ENCODE measurements at regions not wholly inside any gene's neighbourhood (a gene's known extent, or its start where the extent isn't known, plus 50 kb on each side); places are given as distances from the start of the nearest gene placed in this dataset.

DNA sequence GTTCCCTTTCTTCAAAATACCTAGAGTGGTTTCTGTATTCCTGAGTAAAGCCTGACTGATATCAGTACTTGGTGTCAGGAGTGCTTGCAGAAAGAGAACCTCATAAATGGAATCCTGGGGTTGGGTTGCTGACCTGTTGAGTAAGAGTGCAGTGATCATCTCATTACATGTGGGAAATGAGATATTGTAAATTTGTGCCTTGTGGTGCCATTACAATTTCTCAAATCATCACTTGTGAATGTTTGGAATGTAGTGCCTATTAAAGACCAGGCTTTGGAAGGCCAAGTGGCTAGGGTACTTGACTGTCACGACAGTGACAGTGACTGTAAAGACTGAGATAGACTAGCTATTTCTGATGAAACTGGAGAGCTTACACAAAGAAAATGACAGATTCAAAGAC lies 176.7 kb upstream of the CTTNBP2NL start:
- Histone ChIP-seq H3K9ac (ENCODE audit: low read length) (no peak overlapping the region), H3K4me3 (ENCODE audit: low read depth, low read length) (no peak overlapping the region), H3K9me3 (ENCODE audit: control insufficient read depth, insufficient read depth, low read depth, low read length) (no peaks in the 10 kb centered on the region), H3K27me3 (ENCODE audit: control insufficient read depth, insufficient read depth, low read length) (no peaks in the 10 kb centered on the region), H3K36me3 (ENCODE audit: control insufficient read depth, insufficient read depth, low read length) (no peaks in the 10 kb centered on the region), H3K27ac (ENCODE audit: low read depth, low read length) (no peak overlapping the region), H3K4me1 (ENCODE audit: control insufficient read depth, insufficient read depth, low read length) (no peaks in the 10 kb centered on the region; the same call in 1 of the 2 replicates)

DNA sequence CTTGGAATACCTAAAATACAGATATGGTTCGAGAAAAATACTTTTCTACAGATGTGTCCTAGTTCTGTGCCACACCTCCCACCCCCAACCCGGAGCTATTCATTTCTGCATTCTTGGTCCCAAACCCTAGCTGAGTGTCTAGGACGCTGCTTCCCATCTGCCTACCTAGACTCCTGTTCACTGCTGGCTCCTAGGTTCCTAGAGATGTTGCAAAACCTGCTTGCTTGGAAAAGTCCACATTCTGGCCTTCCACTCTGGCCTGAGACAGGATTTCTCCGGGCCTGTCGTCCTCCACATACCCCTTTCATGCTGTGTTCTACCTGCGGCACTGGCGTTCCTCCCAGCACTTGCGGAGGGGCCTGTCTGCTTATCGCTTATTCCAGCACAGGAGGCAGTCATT lies 165.8 kb upstream of the CTTNBP2NL start:
- no peak overlapping the region for H3K27ac ChIP-seq (ENCODE audit: low read depth, low read length)
- H3K4me1 ChIP-seq (ENCODE audit: control insufficient read depth, insufficient read depth, low read length): no peaks in the 10 kb centered on the region
- no peaks in the 10 kb centered on the region for H3K27me3 ChIP-seq (ENCODE audit: control insufficient read depth, insufficient read depth, low read length)
- peaks cover 12% of the 10 kb centered on the region for H3K9me3 ChIP-seq (ENCODE audit: control insufficient read depth, insufficient read depth, low read depth, low read length)
- no peaks in the 10 kb centered on the region for H3K36me3 ChIP-seq (ENCODE audit: control insufficient read depth, insufficient read depth, low read length)
- H3K4me3 ChIP-seq (ENCODE audit: low read depth, low read length): no peak overlapping the region
- H3K9ac ChIP-seq (ENCODE audit: low read length): no peak overlapping the region

DNA sequence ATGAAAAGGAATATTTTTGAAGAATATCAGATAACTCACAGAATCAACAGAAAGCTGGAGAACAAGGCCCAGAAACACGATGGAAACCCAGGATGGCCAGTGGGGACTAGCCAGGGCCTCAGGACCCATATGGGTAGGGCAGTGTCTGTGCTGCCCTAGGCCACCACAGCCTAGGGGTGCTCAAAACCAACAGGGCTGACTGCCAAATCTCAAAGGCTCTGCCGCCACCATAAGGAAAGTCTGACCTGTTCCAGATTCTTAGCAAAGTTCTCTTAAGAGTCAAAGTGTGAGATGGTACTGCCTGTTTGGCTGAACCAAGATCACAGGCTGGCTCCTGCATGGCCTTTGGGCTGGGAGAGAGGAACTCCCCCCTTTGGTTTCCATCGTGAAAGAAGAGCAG lies 164.7 kb upstream of the CTTNBP2NL start:
- H3K27me3 ChIP-seq (ENCODE audit: control insufficient read depth, insufficient read depth, low read length): no peaks in the 10 kb centered on the region
- no peaks in the 10 kb centered on the region for H3K36me3 ChIP-seq (ENCODE audit: control insufficient read depth, insufficient read depth, low read length)
- H3K9me3 ChIP-seq (ENCODE audit: control insufficient read depth, insufficient read depth, low read depth, low read length): peaks cover 12% of the 10 kb centered on the region
- H3K4me1 ChIP-seq (ENCODE audit: control insufficient read depth, insufficient read depth, low read length): no peaks in the 10 kb centered on the region
- H3K27ac ChIP-seq (ENCODE audit: low read depth, low read length): no peak overlapping the region
- no peak overlapping the region for H3K4me3 ChIP-seq (ENCODE audit: low read depth, low read length)
- no peak overlapping the region for H3K9ac ChIP-seq (ENCODE audit: low read length)

DNA sequence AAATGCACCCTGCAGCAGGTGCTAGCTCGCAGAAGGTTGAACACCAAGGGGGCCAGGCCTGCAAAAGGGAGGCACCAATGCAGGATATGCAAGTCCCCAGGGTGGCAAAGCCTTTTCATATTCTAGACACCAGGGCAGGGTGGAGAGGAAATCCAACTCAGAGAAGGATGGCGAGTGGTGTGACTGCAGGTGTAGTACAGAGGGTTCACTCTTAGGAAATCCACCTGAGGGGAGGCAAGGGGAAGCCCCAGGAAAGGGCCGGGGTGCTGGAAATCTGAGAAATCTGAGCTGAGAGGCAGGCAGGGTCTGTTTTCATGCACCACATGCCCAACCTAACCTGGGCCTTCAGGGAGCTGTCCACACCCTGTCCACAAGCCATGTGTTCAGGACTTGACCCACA lies 163.2 kb upstream of the CTTNBP2NL start:
- Histone ChIP-seq H3K4me1 (ENCODE audit: control insufficient read depth, insufficient read depth, low read length) (peaks cover 3% of the 10 kb centered on the region; the same call in 1 of the 2 replicates), H3K9ac (ENCODE audit: low read length) (no peak overlapping the region), H3K9me3 (ENCODE audit: control insufficient read depth, insufficient read depth, low read depth, low read length) (peaks cover 12% of the 10 kb centered on the region), H3K4me3 (ENCODE audit: low read depth, low read length) (no peak overlapping the region), H3K27me3 (ENCODE audit: control insufficient read depth, insufficient read depth, low read length) (no peaks in the 10 kb centered on the region), H3K27ac (ENCODE audit: low read depth, low read length) (no peak overlapping the region), H3K36me3 (ENCODE audit: control insufficient read depth, insufficient read depth, low read length) (no peaks in the 10 kb centered on the region)

DNA sequence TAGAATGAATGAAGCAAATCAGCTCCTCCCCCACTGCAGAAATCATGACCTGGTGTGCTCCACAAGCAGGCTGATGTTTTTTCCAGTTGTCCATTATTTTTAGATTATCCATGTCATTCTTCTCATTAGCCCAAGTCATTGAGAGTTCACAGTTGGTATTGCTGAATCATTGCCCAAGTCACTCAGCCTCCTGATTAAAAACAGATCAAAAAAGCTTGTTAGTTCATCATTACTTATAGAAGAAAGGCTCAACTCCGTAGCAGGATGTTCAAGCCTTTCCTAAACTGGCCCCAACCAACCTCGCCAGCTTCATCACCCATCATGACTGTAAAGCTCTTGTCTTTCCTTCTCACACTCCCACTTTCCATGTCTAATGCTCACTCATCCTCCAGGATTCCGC lies 161.3 kb upstream of the CTTNBP2NL start:
- no peak overlapping the region for H3K4me3 ChIP-seq (ENCODE audit: low read depth, low read length)
- H3K9ac ChIP-seq (ENCODE audit: low read length): no peak overlapping the region
- H3K27me3 ChIP-seq (ENCODE audit: control insufficient read depth, insufficient read depth, low read length): no peaks in the 10 kb centered on the region
- H3K9me3 ChIP-seq (ENCODE audit: control insufficient read depth, insufficient read depth, low read depth, low read length): no peaks in the 10 kb centered on the region
- H3K36me3 ChIP-seq (ENCODE audit: control insufficient read depth, insufficient read depth, low read length): no peaks in the 10 kb centered on the region
- no peak overlapping the region for H3K27ac ChIP-seq (ENCODE audit: low read depth, low read length)
- H3K4me1 ChIP-seq (ENCODE audit: control insufficient read depth, insufficient read depth, low read length): peaks cover 19% of the 10 kb centered on the region

DNA sequence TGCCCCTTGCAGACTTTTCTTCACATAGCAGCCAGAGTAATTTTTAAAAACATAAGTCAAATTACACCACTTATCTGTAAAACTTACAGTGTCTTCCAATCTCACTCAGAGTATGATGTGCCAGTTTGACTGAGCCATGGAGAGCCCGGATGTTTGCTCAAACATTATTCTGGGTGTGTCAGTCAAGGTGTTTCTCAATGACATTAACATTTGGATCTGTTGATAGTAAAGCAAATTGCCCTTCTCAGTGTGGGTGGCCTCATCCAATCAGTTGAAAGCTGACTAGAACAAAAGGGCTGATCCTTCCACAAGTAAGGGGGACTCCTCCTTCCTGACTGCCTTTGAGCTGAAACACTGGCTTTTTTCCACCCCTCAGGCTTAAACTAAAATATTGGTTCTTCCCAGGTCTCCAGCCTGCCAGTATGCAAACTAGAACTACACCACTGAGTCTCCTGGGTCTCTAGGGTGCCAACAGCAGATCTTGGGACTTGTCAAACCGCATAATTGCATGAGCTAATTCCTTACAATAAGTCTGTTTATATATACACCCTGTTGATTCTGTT lies 157.9 kb upstream of the CTTNBP2NL start:
- H3K4me3 ChIP-seq (ENCODE audit: low read depth, low read length): no peak overlapping the region
- H3K9ac ChIP-seq (ENCODE audit: low read length): no peak overlapping the region
- no peaks in the 10 kb centered on the region for H3K9me3 ChIP-seq (ENCODE audit: control insufficient read depth, insufficient read depth, low read depth, low read length)
- no peaks in the 10 kb centered on the region for H3K27me3 ChIP-seq (ENCODE audit: control insufficient read depth, insufficient read depth, low read length)
- H3K4me1 ChIP-seq (ENCODE audit: control insufficient read depth, insufficient read depth, low read length): peaks cover 23% of the 10 kb centered on the region
- H3K36me3 ChIP-seq (ENCODE audit: control insufficient read depth, insufficient read depth, low read length): no peaks in the 10 kb centered on the region
- no peak overlapping the region for H3K27ac ChIP-seq (ENCODE audit: low read depth, low read length)

DNA sequence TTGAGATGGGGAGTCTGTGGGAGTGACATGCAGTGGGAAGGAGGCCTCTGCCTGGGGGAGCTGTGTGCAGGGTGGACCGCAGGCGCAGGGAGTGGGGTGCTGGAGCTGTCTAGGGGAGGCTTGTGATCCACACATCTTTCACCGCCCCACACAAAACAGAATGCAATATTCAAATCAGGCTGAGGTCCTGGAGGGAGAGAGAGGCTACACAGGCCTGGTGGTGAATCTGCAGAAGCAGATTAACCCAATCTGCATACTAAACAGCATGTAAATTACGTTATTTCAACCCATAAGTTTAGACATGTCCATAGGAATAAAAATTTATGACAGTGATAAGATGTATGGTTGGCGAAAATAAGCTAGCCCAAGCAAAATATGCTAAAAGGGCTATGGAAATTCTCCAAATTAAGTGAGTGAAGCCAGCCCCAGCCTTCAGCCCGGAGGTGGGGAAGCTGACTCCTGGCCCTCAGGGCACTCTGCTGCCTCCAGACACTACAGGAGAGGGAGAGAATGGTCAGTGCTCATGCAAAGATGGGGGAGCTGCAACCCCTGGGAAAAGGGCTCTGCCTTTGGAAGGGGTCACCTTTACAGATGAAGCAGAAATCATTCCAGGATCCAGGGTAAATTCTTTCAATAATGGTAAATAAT lies 156.2 kb upstream of the CTTNBP2NL start:
- H3K4me3 ChIP-seq (ENCODE audit: low read depth, low read length): no peak overlapping the region
- no peak overlapping the region for H3K27ac ChIP-seq (ENCODE audit: low read depth, low read length)
- no peaks in the 10 kb centered on the region for H3K36me3 ChIP-seq (ENCODE audit: control insufficient read depth, insufficient read depth, low read length)
- H3K9ac ChIP-seq (ENCODE audit: low read length): no peak overlapping the region
- H3K9me3 ChIP-seq (ENCODE audit: control insufficient read depth, insufficient read depth, low read depth, low read length): no peaks in the 10 kb centered on the region
- no peaks in the 10 kb centered on the region for H3K27me3 ChIP-seq (ENCODE audit: control insufficient read depth, insufficient read depth, low read length)
- peaks cover 23% of the 10 kb centered on the region for H3K4me1 ChIP-seq (ENCODE audit: control insufficient read depth, insufficient read depth, low read length)

DNA sequence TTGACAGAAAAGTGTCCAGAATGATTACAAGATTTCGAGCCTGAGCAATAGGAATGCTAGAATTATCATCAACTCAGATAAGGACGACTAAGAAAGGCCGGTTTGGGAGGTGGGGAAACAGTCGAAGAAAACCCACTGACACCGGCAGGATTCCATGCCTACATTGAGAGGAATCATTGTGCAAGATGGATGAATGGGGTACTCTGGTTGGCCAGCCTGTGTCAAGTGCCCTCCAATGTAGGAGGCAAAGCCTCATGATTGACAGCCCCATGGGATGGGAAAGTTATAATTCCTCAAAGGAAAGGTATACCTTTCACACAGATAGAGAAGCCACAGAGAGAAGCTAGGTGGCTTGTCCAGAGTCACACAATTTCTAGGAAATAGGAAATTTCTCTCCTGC lies 153.5 kb upstream of the CTTNBP2NL start:
- no peak overlapping the region for H3K9ac ChIP-seq (ENCODE audit: low read length)
- peaks cover 23% of the 10 kb centered on the region for H3K4me1 ChIP-seq (ENCODE audit: control insufficient read depth, insufficient read depth, low read length)
- H3K36me3 ChIP-seq (ENCODE audit: control insufficient read depth, insufficient read depth, low read length): no peaks in the 10 kb centered on the region
- no peak overlapping the region for H3K4me3 ChIP-seq (ENCODE audit: low read depth, low read length)
- no peak overlapping the region for H3K27ac ChIP-seq (ENCODE audit: low read depth, low read length)
- H3K27me3 ChIP-seq (ENCODE audit: control insufficient read depth, insufficient read depth, low read length): no peaks in the 10 kb centered on the region
- H3K9me3 ChIP-seq (ENCODE audit: control insufficient read depth, insufficient read depth, low read depth, low read length): no peaks in the 10 kb centered on the region

DNA sequence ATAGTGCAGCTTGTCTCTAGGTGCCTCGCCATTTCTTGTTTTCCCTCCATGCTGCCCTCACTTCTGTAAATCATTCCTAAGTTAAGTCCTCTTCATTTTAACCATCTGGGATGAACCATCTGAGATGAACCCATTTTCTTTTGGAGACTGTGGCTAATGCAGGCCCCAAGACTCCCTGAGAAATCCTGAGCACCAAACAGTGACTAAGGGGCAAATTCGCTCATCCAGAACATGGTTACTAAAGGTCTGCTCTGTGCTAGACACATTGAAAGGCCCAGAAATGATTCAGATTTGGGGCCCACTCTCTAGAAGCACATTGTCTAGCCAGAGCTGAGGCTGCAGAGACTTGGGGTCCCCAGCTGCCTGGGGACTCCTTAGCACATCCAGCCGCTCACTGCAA lies 151.9 kb upstream of the CTTNBP2NL start:
- no peaks in the 10 kb centered on the region for H3K36me3 ChIP-seq (ENCODE audit: control insufficient read depth, insufficient read depth, low read length)
- peaks cover 10% of the 10 kb centered on the region for H3K4me1 ChIP-seq (ENCODE audit: control insufficient read depth, insufficient read depth, low read length)
- H3K27ac ChIP-seq (ENCODE audit: low read depth, low read length): no peak overlapping the region
- H3K9me3 ChIP-seq (ENCODE audit: control insufficient read depth, insufficient read depth, low read depth, low read length): no peaks in the 10 kb centered on the region
- H3K27me3 ChIP-seq (ENCODE audit: control insufficient read depth, insufficient read depth, low read length): no peaks in the 10 kb centered on the region
- H3K9ac ChIP-seq (ENCODE audit: low read length): no peak overlapping the region
- H3K4me3 ChIP-seq (ENCODE audit: low read depth, low read length): no peak overlapping the region

DNA sequence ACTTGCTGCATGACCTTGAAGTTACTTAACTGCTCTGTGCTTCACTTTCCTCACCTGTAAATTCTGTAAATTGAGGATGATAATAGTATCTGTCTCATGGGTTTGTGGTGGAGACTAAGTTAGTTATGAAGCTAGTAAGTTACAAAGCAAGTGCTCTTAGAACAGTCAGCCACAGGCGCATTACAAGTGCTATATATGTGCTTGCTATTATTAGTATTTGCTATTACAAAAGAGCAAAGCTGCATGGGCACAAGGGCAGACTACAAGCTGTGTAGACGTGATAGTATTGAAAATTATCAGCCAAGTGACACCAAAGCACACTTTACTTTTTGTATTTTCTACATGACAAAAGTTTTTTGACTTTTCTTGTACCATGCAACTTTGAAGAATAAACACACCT lies 150.9 kb upstream of the CTTNBP2NL start:
- H3K4me3 ChIP-seq (ENCODE audit: low read depth, low read length): no peak overlapping the region
- H3K9ac ChIP-seq (ENCODE audit: low read length): no peak overlapping the region
- H3K9me3 ChIP-seq (ENCODE audit: control insufficient read depth, insufficient read depth, low read depth, low read length): no peaks in the 10 kb centered on the region
- no peaks in the 10 kb centered on the region for H3K36me3 ChIP-seq (ENCODE audit: control insufficient read depth, insufficient read depth, low read length)
- no peak overlapping the region for H3K27ac ChIP-seq (ENCODE audit: low read depth, low read length)
- H3K4me1 ChIP-seq (ENCODE audit: control insufficient read depth, insufficient read depth, low read length): no peaks in the 10 kb centered on the region; the same call in 1 of the 2 replicates
- H3K27me3 ChIP-seq (ENCODE audit: control insufficient read depth, insufficient read depth, low read length): no peaks in the 10 kb centered on the region

DNA sequence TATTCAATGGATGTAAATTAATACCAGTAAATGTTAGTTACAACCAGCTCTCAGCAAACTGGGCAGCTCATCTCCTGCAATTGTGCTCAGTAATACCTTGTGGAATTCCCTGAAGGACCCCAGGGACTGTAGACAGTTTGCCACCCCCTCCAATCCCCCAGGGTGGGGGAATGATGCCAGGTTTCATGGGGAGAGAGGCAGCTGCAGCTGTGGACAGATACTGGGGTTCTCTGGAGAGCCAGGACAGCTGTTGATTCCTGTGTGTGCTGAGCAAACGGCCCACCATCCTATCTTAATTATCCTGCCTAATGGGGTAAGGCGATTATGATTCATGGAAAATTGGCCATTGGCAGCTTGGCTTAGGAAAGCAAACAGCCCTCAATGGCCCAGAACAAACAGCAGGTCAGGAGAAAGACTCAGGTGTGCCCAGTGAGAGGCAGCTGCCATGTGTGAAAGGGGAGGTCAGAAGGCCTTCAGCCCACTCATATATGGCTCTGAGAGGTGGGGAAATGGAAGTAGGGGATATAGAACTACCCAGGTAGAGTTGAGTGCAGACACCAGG lies 148.9 kb upstream of the CTTNBP2NL start:
- no peak overlapping the region for H3K27ac ChIP-seq (ENCODE audit: low read depth, low read length)
- no peak overlapping the region for H3K9ac ChIP-seq (ENCODE audit: low read length)
- no peaks in the 10 kb centered on the region for H3K27me3 ChIP-seq (ENCODE audit: control insufficient read depth, insufficient read depth, low read length)
- no peaks in the 10 kb centered on the region for H3K4me1 ChIP-seq (ENCODE audit: control insufficient read depth, insufficient read depth, low read length)
- no peak overlapping the region for H3K4me3 ChIP-seq (ENCODE audit: low read depth, low read length)
- H3K9me3 ChIP-seq (ENCODE audit: control insufficient read depth, insufficient read depth, low read depth, low read length): peaks cover 4% of the 10 kb centered on the region; the same call in 1 of the 2 replicates
- no peaks in the 10 kb centered on the region for H3K36me3 ChIP-seq (ENCODE audit: control insufficient read depth, insufficient read depth, low read length)
